Islet of Langerhans (tissue), 1 donor: ENCODE measurements at regions not wholly inside any gene's neighbourhood (a gene's known extent, or its start where the extent isn't known, plus 50 kb on each side); places are given as distances from the start of the nearest gene placed in this dataset.
"Not testable (repeated sequence)": the region's sequence is repeated elsewhere in the genome, so short reads cannot be mapped to it uniquely, and the experiment has no call there.

Source experiments
- FAIRE-seq: peaks from one replicate; lab custom pipeline; 2011; peaks lifted over from hg19 to GRCh38; lab: Jason Lieb, UNC

GRCh38 chr18:30150586-30151250, 891.8 kb downstream of the DSC3 start:
- no peak for FAIRE-seq

GRCh38 chr18:30149585-30149984, 893.0 kb downstream of the DSC3 start:
- no peak for FAIRE-seq

GRCh38 chr18:30142870-30143269, 899.7 kb downstream of the DSC3 start:
- no peak for FAIRE-seq

- no peak for FAIRE-seq
Measured at GRCh38 chr18:30142248-30142647, 900.3 kb downstream of the DSC3 start.

- FAIRE-seq = not testable (repeated sequence)
Measured at GRCh38 chr18:30141506-30141905, 901.0 kb downstream of the DSC3 start.

GRCh38 chr18:30139631-30140287, 902.8 kb downstream of the DSC3 start:
- FAIRE-seq = no peak

GRCh38 chr18:30135938-30136337, 906.6 kb downstream of the DSC3 start:
- no peak for FAIRE-seq

GRCh38 chr18:30134020-30134419, 908.5 kb downstream of the DSC3 start:
- FAIRE-seq = no peak

- FAIRE-seq = no peak
Measured at GRCh38 chr18:30132959-30133358, 909.6 kb downstream of the DSC3 start.

- FAIRE-seq = no peak
Measured at GRCh38 chr18:30121397-30121796, 921.1 kb downstream of the DSC3 start.

GRCh38 chr18:30113454-30113853, 929.1 kb downstream of the DSC3 start:
- FAIRE-seq = no peak

GRCh38 chr18:30106356-30106755, 936.2 kb downstream of the DSC3 start:
- no peak for FAIRE-seq

GRCh38 chr18:30103881-30104280, 938.7 kb downstream of the DSC3 start:
- FAIRE-seq = no peak

- FAIRE-seq = no peak
Measured at GRCh38 chr18:30096796-30097195, 945.7 kb downstream of the DSC3 start.

GRCh38 chr18:30094556-30094955, 948.0 kb downstream of the DSC3 start:
- no peak for FAIRE-seq

- FAIRE-seq = no peak
Measured at GRCh38 chr18:30093376-30093775, 949.2 kb downstream of the DSC3 start.

GRCh38 chr18:30088238-30089015, 954.1 kb downstream of the DSC3 start:
- no peak for FAIRE-seq

GRCh38 chr18:30086351-30086750, 956.2 kb downstream of the DSC3 start:
- no peak for FAIRE-seq

GRCh38 chr18:30081122-30081521, 961.4 kb downstream of the DSC3 start:
- no peak for FAIRE-seq

- no peak for FAIRE-seq
Measured at GRCh38 chr18:30072609-30073385, 969.7 kb downstream of the DSC3 start.

- no peak for FAIRE-seq
Measured at GRCh38 chr18:30066288-30066687, 976.3 kb downstream of the DSC3 start.

- no peak for FAIRE-seq
Measured at GRCh38 chr18:30057398-30057797, 985.1 kb downstream of the DSC3 start.

GRCh38 chr18:30056528-30056927, 986.0 kb downstream of the DSC3 start:
- no peak for FAIRE-seq
